GM12864 (cell line): ENCODE measurements at regions not wholly inside any gene's neighbourhood (a gene's known extent, or its start where the extent isn't known, plus 50 kb on each side); places are given as distances from the start of the nearest gene placed in this dataset.

Experiments
- DNase-seq: peaks from one replicate; pipeline ENCODE4 v3.0.0-alpha.2; 2011; ENCODE audit warnings: low read depth
- H3K4me3 ChIP-seq: 2 replicates; pipeline ENCODE4 v1.5.1; 2011; ENCODE audit warnings: mild to moderate bottlenecking, low read depth, low read length, control low read depth
- CTCF ChIP-seq: IDR thresholded peaks from 2 replicates; pipeline ENCODE4 v1.5.1; 2011; ENCODE audit warnings: low read depth, mild to moderate bottlenecking, moderate library complexity, low read length, control low read depth, inconsistent platforms; ENCODE audit errors: missing control alignments

DNA sequence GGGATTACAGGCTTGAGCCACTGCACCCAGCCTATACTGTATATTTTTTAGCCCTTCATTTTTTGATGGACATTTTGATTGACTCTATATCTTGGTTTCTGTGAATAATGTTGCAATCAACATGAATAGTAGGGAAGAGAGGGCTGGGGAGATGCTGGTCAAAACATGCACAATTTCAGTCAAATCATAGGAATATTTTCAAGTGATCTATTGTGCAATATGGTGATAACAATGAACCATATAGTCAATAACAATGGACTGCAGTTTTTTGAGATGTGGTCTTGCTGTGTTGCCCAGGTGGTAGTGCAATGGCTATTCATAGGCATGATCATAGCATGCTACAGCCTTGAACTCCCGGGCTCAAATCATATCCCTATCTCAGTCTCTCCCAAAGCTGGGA, 264.7 kb upstream of the TMEFF2 start:
- TF ChIP-seq CTCF: no peak
- no peak overlapping the region for H3K4me3 ChIP-seq
- no peak for DNase-seq

DNA sequence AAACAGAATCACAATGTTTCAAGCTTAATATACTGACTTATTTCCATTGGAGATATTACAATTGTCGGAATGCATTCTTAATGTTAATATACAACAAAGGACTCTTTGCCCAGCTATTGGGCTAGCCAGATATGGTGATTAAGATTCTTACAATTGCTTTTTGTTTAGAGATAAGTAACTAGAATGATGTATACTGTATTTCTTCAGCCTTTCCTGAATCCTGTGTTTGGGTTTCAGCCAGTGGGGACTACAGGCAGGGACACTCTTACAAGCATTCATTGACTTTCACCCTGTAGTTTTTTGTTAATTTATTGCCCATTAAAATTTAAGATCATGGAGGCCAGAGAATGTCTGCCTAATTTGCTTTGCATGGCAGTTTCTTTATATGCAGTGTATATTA, 254.1 kb upstream of the TMEFF2 start:
- H3K4me3 ChIP-seq: no peak overlapping the region
- DNase-seq: no peak
- no peak for TF ChIP-seq CTCF

GRCh38 chr2:192444286-192444838, 249.6 kb upstream of the TMEFF2 start:
- no peak for TF ChIP-seq CTCF
- H3K4me3 ChIP-seq: no peak overlapping the region
- DNase-seq: no peak

GRCh38 chr2:192443831-192444230, 249.1 kb upstream of the TMEFF2 start:
- H3K4me3 ChIP-seq: no peak overlapping the region

DNA sequence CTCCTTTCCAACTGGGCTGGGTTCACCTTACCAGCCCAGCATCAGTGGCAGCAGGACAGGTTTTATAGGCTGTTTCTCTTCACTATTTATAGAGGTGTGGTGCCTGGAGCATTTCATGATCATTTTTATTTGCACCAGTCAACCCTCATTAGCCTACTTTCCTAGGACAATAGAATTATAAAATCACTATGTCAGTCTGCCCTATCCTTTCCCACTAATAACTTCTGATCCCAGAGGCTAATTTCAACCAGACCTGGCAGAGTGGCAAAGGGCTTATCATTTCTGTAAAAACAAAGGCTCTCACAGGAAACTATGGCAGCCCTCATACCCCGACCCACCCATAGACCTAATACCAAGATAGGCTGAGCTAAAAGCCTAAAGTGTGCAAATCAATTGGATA, 243.5 kb upstream of the TMEFF2 start:
- H3K4me3 ChIP-seq: no peak overlapping the region
- no peak for DNase-seq
- TF ChIP-seq CTCF: no peak

More at GRCh38 chr2:192443831-192444230, 249.1 kb upstream of the TMEFF2 start:
- no peak for TF ChIP-seq CTCF
- no peak for DNase-seq

DNA sequence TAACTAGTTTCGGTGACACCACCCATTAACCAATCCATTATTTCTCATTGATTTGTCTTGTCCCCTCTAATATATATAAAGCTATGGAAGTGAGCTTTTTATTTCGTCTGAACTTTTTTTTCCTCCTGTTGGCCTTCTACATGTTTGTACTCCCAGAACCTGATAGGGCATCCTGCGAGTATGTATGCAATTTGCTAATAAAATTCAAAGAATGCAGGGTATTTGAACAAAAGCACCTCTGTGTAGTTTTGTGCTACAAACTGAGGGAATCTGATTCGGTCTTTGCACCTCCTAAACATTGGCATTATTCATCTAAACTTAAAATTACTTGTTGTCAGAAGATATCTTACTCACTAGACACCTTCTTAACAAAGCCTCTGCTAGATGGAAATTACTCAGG, 242.9 kb upstream of the TMEFF2 start:
- no peak overlapping the region for H3K4me3 ChIP-seq
- DNase-seq: no peak
- no peak for TF ChIP-seq CTCF

GRCh38 chr2:192424243-192424642, 229.5 kb upstream of the TMEFF2 start:
- no peak for TF ChIP-seq CTCF
- no peak overlapping the region for H3K4me3 ChIP-seq
- DNase-seq: no peak
